ENCODE measurements at regions not wholly inside any gene's neighbourhood (a gene's known extent, or its start where the extent isn't known, plus 50 kb on each side); places are given as distances from the start of the nearest gene placed in this dataset.
"Not testable (repeated sequence)": the region's sequence is repeated elsewhere in the genome, so short reads cannot be mapped to it uniquely, and the experiment has no call there.

- in situ Hi-C loops (cut with HindIII; ENCODE audit: low pct_unique_long_range_greater_than_20kb, low sequenced_read_pairs); DNase-seq (ENCODE audit: low read depth in 1 of 2, low spot score in 1 of 2): not testable (repeated sequence)
Measured at GRCh38 chr9:41778535-41779071, 350.6 kb downstream of the CNTNAP3B start.

- DNase-seq (ENCODE audit: low read depth in 1 of 2, low spot score in 1 of 2); in situ Hi-C loops (cut with HindIII; ENCODE audit: low pct_unique_long_range_greater_than_20kb, low sequenced_read_pairs): not testable (repeated sequence)
Measured at GRCh38 chr9:41777536-41777935, 351.7 kb downstream of the CNTNAP3B start.

DNA sequence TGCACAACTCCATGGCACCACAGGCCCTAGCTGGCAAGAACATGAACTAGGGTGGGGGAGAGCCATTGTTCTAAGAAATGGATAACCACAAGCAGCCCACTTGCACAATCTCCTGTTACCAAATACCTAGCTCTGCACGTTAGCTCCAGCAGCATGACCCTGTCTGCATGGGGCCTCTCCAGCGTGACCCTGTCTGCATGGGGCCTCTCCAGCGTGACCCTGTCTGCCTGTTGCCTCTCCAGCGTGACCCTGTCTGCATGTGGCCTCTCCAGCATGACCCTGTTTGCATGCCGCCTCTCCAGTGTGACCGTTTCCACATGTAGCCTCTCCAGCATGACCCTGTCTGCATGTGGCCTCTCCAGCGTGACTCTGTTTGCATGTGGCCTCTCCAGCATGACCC is 356.7 kb downstream of the CNTNAP3B start:
- in situ Hi-C loops (cut with HindIII; ENCODE audit: low pct_unique_long_range_greater_than_20kb, low sequenced_read_pairs); DNase-seq (ENCODE audit: low read depth in 1 of 2, low spot score in 1 of 2): not testable (repeated sequence)

GRCh38 chr9:41771693-41772092 is 357.5 kb downstream of the CNTNAP3B start:
- DNase-seq (ENCODE audit: low read depth in 1 of 2, low spot score in 1 of 2); in situ Hi-C loops (cut with HindIII; ENCODE audit: low pct_unique_long_range_greater_than_20kb, low sequenced_read_pairs): not testable (repeated sequence)

- DNase-seq (ENCODE audit: low read depth in 1 of 2, low spot score in 1 of 2); in situ Hi-C loops (cut with HindIII; ENCODE audit: low pct_unique_long_range_greater_than_20kb, low sequenced_read_pairs): not testable (repeated sequence)
Measured at GRCh38 chr9:41754822-41755221, 374.4 kb downstream of the CNTNAP3B start.

DNA sequence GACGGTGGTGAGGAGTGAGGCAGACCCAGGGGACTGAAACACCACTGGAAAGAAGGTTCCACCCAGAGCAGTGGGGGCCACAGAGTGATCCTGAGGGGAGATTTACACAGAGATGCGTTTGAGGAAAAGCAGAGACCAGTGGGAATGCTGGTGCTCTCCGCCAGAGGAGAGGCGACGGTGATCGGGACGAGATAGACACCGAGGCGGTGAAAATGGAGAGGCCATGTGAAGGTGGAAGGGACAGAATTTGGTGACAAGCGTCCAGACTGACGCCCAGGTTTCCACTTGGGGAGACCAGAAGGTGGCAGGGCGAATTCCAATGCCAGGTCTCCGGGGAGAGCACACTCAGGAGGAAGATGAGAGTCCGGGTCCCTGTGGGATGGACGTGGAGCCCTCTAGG is 374.8 kb downstream of the CNTNAP3B start:
- DNase-seq (ENCODE audit: low read depth in 1 of 2, low spot score in 1 of 2); in situ Hi-C loops (cut with HindIII; ENCODE audit: low pct_unique_long_range_greater_than_20kb, low sequenced_read_pairs): not testable (repeated sequence)

GRCh38 chr9:41741897-41742296 is 387.3 kb downstream of the CNTNAP3B start:
- in situ Hi-C loops (cut with HindIII; ENCODE audit: low pct_unique_long_range_greater_than_20kb, low sequenced_read_pairs): not testable (repeated sequence)

GRCh38 chr9:41741173-41741572 is 388.1 kb downstream of the CNTNAP3B start:
- DNase-seq (ENCODE audit: low read depth in 1 of 2, low spot score in 1 of 2); in situ Hi-C loops (cut with HindIII; ENCODE audit: low pct_unique_long_range_greater_than_20kb, low sequenced_read_pairs): not testable (repeated sequence)

More at GRCh38 chr9:41741897-41742296, 387.3 kb downstream of the CNTNAP3B start:
- not testable (repeated sequence) for DNase-seq (ENCODE audit: low read depth in 1 of 2, low spot score in 1 of 2)

GRCh38 chr9:41738681-41739080 is 390.5 kb downstream of the CNTNAP3B start:
- in situ Hi-C loops (cut with HindIII; ENCODE audit: low pct_unique_long_range_greater_than_20kb, low sequenced_read_pairs); DNase-seq (ENCODE audit: low read depth in 1 of 2, low spot score in 1 of 2): not testable (repeated sequence)

DNA sequence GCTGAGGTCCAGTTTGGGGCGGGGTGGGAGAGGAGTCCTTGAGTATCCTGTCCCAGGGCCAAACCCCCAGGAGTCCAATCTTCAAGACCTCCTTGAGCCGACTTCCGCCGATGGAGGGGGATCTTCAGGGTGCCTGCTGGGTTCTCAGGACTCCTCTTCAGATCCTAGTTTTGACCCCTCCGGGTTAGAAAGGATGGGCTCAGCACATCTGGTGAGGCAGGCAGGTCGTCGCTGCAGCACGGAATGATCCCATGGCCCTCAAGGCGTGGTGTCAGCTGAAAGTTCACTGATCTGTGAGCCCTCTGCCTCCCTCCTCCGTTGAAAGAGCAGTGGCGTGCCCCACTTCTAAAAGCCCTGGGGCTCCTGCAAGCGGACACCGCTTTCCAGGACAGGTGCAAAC is 430.0 kb downstream of the CNTNAP3B start:
- in situ Hi-C loops (cut with HindIII; ENCODE audit: low pct_unique_long_range_greater_than_20kb, low sequenced_read_pairs); DNase-seq (ENCODE audit: low read depth in 1 of 2, low spot score in 1 of 2): not testable (repeated sequence)

DNA sequence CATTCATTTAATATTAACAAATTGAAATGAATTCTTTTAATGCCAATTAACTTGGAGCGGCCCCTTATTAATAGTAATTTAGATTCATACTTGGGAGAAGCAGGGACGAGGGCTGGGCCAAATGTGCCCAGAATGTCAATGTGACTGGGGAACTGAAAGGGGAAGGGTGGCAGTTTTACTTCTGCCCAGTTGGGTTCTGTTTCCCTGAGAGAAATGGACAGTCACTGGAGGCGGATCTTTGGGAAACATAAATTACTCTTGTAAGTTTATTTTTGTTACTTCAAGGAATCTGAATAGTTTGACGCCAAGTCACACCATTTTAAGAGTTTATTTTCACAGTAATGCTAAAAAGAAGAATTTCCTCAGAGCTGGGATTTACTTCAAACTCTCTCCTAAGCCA is 432.1 kb downstream of the CNTNAP3B start:
- DNase-seq (ENCODE audit: low read depth in 1 of 2, low spot score in 1 of 2); in situ Hi-C loops (cut with HindIII; ENCODE audit: low pct_unique_long_range_greater_than_20kb, low sequenced_read_pairs): not testable (repeated sequence)

- in situ Hi-C loops (cut with HindIII; ENCODE audit: low pct_unique_long_range_greater_than_20kb, low sequenced_read_pairs); DNase-seq (ENCODE audit: low read depth in 1 of 2, low spot score in 1 of 2): not testable (repeated sequence)
Measured at GRCh38 chr9:41679312-41679711, 449.9 kb downstream of the CNTNAP3B start.

GRCh38 chr9:41663497-41664036 is 465.7 kb downstream of the CNTNAP3B start:
- in situ Hi-C loops (cut with HindIII; ENCODE audit: low pct_unique_long_range_greater_than_20kb, low sequenced_read_pairs); DNase-seq (ENCODE audit: low read depth in 1 of 2, low spot score in 1 of 2): not testable (repeated sequence)

- in situ Hi-C loops (cut with HindIII; ENCODE audit: low pct_unique_long_range_greater_than_20kb, low sequenced_read_pairs): not testable (repeated sequence)
Measured at GRCh38 chr9:41658706-41659105, 469.6 kb upstream of the ZNG1F start.

GRCh38 chr9:41658116-41658515 is 469.0 kb upstream of the ZNG1F start:
- DNase-seq (ENCODE audit: low read depth in 1 of 2, low spot score in 1 of 2); in situ Hi-C loops (cut with HindIII; ENCODE audit: low pct_unique_long_range_greater_than_20kb, low sequenced_read_pairs): not testable (repeated sequence)

More at GRCh38 chr9:41658706-41659105, 469.6 kb upstream of the ZNG1F start:
- DNase-seq (ENCODE audit: low read depth in 1 of 2, low spot score in 1 of 2): not testable (repeated sequence)

GRCh38 chr9:41657141-41657540 is 468.0 kb upstream of the ZNG1F start:
- DNase-seq (ENCODE audit: low read depth in 1 of 2, low spot score in 1 of 2); in situ Hi-C loops (cut with HindIII; ENCODE audit: low pct_unique_long_range_greater_than_20kb, low sequenced_read_pairs): not testable (repeated sequence)

DNA sequence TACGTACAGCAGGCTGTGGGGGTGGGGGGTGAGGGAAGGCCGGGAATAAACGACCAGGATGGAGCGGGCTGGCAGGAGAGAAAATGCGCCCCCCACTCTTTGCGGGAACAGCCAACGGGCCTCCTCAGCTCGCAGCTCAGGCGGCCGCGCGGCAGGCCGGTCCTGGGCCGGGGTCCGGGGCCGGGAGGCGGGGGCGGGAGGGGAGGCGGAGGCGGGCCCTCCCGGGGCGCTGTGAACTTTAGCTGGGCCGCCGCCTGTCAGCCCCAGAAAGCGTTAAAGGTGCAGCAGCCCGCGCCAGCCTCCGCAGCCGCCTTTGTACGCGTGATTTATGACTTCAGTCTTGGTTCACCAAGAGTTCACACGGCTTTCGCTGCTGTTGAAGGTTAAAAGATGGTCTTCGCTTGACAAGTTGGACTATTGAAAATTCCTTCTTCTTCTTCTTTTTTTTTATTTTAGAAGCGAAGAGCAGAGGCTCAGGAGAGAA is 466.0 kb upstream of the ZNG1F start:
- DNase-seq (ENCODE audit: low read depth in 1 of 2, low spot score in 1 of 2); in situ Hi-C loops (cut with HindIII; ENCODE audit: low pct_unique_long_range_greater_than_20kb, low sequenced_read_pairs): not testable (repeated sequence)

GRCh38 chr9:41654349-41654748 is 465.2 kb upstream of the ZNG1F start:
- DNase-seq (ENCODE audit: low read depth in 1 of 2, low spot score in 1 of 2); in situ Hi-C loops (cut with HindIII; ENCODE audit: low pct_unique_long_range_greater_than_20kb, low sequenced_read_pairs): not testable (repeated sequence)

Measured in T47D (cell line).